ENCODE measurements at regions not wholly inside any gene's neighbourhood (a gene's known extent, or its start where the extent isn't known, plus 50 kb on each side); places are given as distances from the start of the nearest gene placed in this dataset.

- TF ChIP-seq CTCF (IDR thresholded peaks at IDR 0.05) (no peak), SIN3A (IDR thresholded peaks at IDR 0.05; ENCODE audit: borderline replicate concordance, insufficient read depth, low read depth, low read length) (no peak)
Measured at GRCh38 chr3:24595796-24596195, 101.1 kb upstream of the THRB start.
